ENCODE measurements at regions not wholly inside any gene's neighbourhood (a gene's known extent, or its start where the extent isn't known, plus 50 kb on each side); places are given as distances from the start of the nearest gene placed in this dataset.

GRCh38 chrX:99095965-99096635 lies 1314.0 kb downstream of the PCDH19 start:
- Histone ChIP-seq H2AFZ (ENCODE audit: low read depth, low read length) (no peak overlapping the region), H3K27me3 (ENCODE audit: low read depth, low read length) (no peaks in the 10 kb centered on the region), H3K4me1 (ENCODE audit: low read length) (no peaks in the 10 kb centered on the region), H3K36me3 (replicated peaks; ENCODE audit: low read depth, low read length) (no peaks in the 10 kb centered on the region), H3K27ac (ENCODE audit: low read length) (no peak overlapping the region), H3K4me3 (ENCODE audit: low read length) (no peak overlapping the region), H3K9ac (ENCODE audit: low read length) (no peak overlapping the region), H4K20me1 (ENCODE audit: insufficient read depth, low read length) (no peaks in the 10 kb centered on the region), H3K9me3 (ENCODE audit: insufficient read depth, low read length) (no peaks in the 10 kb centered on the region), H3K4me2 (ENCODE audit: low read length) (no peak overlapping the region), H3K79me2 (ENCODE audit: low read length) (no peaks in the 10 kb centered on the region)
- TF ChIP-seq EZH2phosphoT487 (IDR thresholded peaks at IDR 0.05; ENCODE audit: low read depth) (no peak), CTCF (IDR thresholded peaks at IDR 0.05; ENCODE audit: low read depth, low read length) (no peak)

- Histone ChIP-seq H3K27me3 (ENCODE audit: low read depth, low read length) (no peaks in the 10 kb centered on the region), H3K79me2 (ENCODE audit: low read length) (no peaks in the 10 kb centered on the region), H3K9ac (ENCODE audit: low read length) (no peak overlapping the region), H3K4me2 (ENCODE audit: low read length) (no peak overlapping the region), H3K27ac (ENCODE audit: low read length) (no peak overlapping the region), H3K4me1 (ENCODE audit: low read length) (no peaks in the 10 kb centered on the region), H3K4me3 (ENCODE audit: low read length) (no peak overlapping the region), H4K20me1 (ENCODE audit: insufficient read depth, low read length) (no peaks in the 10 kb centered on the region), H3K9me3 (ENCODE audit: insufficient read depth, low read length) (no peaks in the 10 kb centered on the region), H2AFZ (ENCODE audit: low read depth, low read length) (no peak overlapping the region), H3K36me3 (replicated peaks; ENCODE audit: low read depth, low read length) (no peaks in the 10 kb centered on the region)
- TF ChIP-seq EZH2phosphoT487 (IDR thresholded peaks at IDR 0.05; ENCODE audit: low read depth) (no peak), CTCF (IDR thresholded peaks at IDR 0.05; ENCODE audit: low read depth, low read length) (no peak)
Observed at GRCh38 chrX:99091459-99091858, 1318.6 kb downstream of the PCDH19 start.

- no peak overlapping the region for H3K4me2 ChIP-seq (ENCODE audit: low read length)
- H3K27ac ChIP-seq (ENCODE audit: low read length) = no peak overlapping the region
- H3K9me3 ChIP-seq (ENCODE audit: insufficient read depth, low read length) = no peaks in the 10 kb centered on the region
- H3K9ac ChIP-seq (ENCODE audit: low read length) = no peak overlapping the region
- no peak for TF ChIP-seq CTCF (IDR thresholded peaks at IDR 0.05; ENCODE audit: low read depth, low read length)
- no peak for TF ChIP-seq EZH2phosphoT487 (IDR thresholded peaks at IDR 0.05; ENCODE audit: low read depth)
- H3K4me3 ChIP-seq (ENCODE audit: low read length) = no peak overlapping the region
- H3K36me3 ChIP-seq (replicated peaks; ENCODE audit: low read depth, low read length) = no peaks in the 10 kb centered on the region
- H3K4me1 ChIP-seq (ENCODE audit: low read length) = no peaks in the 10 kb centered on the region
- no peaks in the 10 kb centered on the region for H4K20me1 ChIP-seq (ENCODE audit: insufficient read depth, low read length)
- H3K27me3 ChIP-seq (ENCODE audit: low read depth, low read length) = no peaks in the 10 kb centered on the region
- no peaks in the 10 kb centered on the region for H3K79me2 ChIP-seq (ENCODE audit: low read length)
- no peak overlapping the region for H2AFZ ChIP-seq (ENCODE audit: low read depth, low read length)
Observed at GRCh38 chrX:99078301-99078700, 1331.8 kb downstream of the PCDH19 start.

- H3K79me2 ChIP-seq (ENCODE audit: low read length) = no peaks in the 10 kb centered on the region
- no peaks in the 10 kb centered on the region for H3K36me3 ChIP-seq (replicated peaks; ENCODE audit: low read depth, low read length)
- no peaks in the 10 kb centered on the region for H3K27me3 ChIP-seq (ENCODE audit: low read depth, low read length)
- no peak overlapping the region for H3K9ac ChIP-seq (ENCODE audit: low read length)
- no peak overlapping the region for H3K4me3 ChIP-seq (ENCODE audit: low read length)
- no peaks in the 10 kb centered on the region for H3K4me1 ChIP-seq (ENCODE audit: low read length)
- no peak for TF ChIP-seq EZH2phosphoT487 (IDR thresholded peaks at IDR 0.05; ENCODE audit: low read depth)
- TF ChIP-seq CTCF (IDR thresholded peaks at IDR 0.05; ENCODE audit: low read depth, low read length) = no peak
- no peak overlapping the region for H3K27ac ChIP-seq (ENCODE audit: low read length)
- H2AFZ ChIP-seq (ENCODE audit: low read depth, low read length) = no peak overlapping the region
- no peaks in the 10 kb centered on the region for H4K20me1 ChIP-seq (ENCODE audit: insufficient read depth, low read length)
- H3K9me3 ChIP-seq (ENCODE audit: insufficient read depth, low read length) = no peaks in the 10 kb centered on the region
- H3K4me2 ChIP-seq (ENCODE audit: low read length) = no peak overlapping the region
Observed at GRCh38 chrX:99077099-99077498, 1333.0 kb downstream of the PCDH19 start.

All from OCI-LY3 (cell line).